Lower leg skin (tissue), 4 donors: ENCODE measurements at regions not wholly inside any gene's neighbourhood (a gene's known extent, or its start where the extent isn't known, plus 50 kb on each side); places are given as distances from the start of the nearest gene placed in this dataset.

ENCODE experiments used
- DNase-seq, 2 donors: peaks; one replicate each; pipeline ENCODE4 v3.0.0-alpha.2; 2019; ENCODE audit warnings: low spot score in 2 of 2
- H3K4me3 ChIP-seq: fragments of 200-600 bp; sonication (generic); 2 replicates; pipeline ENCODE4 v1.5.1; 2017; ENCODE audit warnings: mild to moderate bottlenecking, low read depth; ENCODE audit not compliant: poor library complexity, severe bottlenecking
- CTCF ChIP-seq, 3 donors: fragments of 450-650 bp; IDR thresholded peaks; one replicate each; pipeline ENCODE4 v1.5.1; 2016; ENCODE audit warnings: antibody characterized with exemption in 3 of 3, mild to moderate bottlenecking in 3 of 3, moderate library complexity in 2 of 3
- POLR2A ChIP-seq, 2 donors: fragments of 450-650 bp; IDR thresholded peaks; one replicate each; pipeline ENCODE4 v1.6.1; 2016 to 2017; ENCODE audit warnings: antibody characterized with exemption in 2 of 2, mild to moderate bottlenecking in 1 of 2, moderate library complexity in 1 of 2
- WGBS, 2 donors: methylation state at CpG; one replicate each; pipeline ENCODE4 v1.1.5; 2018; 5-methylcytosine and 5-hydroxymethylcytosine counted together
- intact Hi-C: fragments of 100-400 bp; cut with DNase I; formaldehyde crosslinking; loops from one replicate; pipeline ENCODE4 v1.15.0; 2023; ENCODE audit warnings: low total_unique reads

- no peak overlapping the region for H3K4me3 ChIP-seq
- WGBS, 2 donors, result 34 to 39% methylated on average over 2 of the region's 2 CpGs
- DNase-seq, result no peak
- no peak for TF ChIP-seq POLR2A (IDR thresholded peaks at IDR 0.05)
- intact Hi-C loops, result no loop called here
Measured at GRCh38 chr9:87081503-87081902, 134.2 kb upstream of the GAS1 start.

DNA sequence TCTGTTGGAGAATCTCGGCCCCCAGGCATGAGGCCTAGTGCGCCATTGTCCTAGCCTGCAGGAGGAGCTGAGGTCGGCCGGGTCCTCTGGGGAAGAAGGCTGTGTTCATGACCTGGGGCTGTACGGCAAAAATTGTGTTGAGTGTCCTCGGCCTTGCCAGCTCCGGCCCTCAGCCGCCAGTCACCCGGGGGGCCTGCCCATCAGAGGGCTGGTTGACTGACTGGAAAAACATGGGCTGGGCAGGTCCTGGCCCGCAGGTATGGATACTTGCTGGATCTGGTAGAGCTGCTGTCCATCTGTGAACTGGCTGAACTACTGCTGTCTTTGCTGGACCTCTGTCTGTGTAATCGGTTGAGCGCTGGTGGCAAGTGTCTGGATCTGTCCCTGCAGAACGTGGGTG, 136.7 kb upstream of the GAS1 start:
- DNase-seq, result no peak

GRCh38 chr9:87084407-87084806, 137.1 kb upstream of the GAS1 start:
- 93 to 96% methylated on average over 12 of the region's 12 CpGs for WGBS, 2 donors
- no peak overlapping the region for H3K4me3 ChIP-seq
- TF ChIP-seq CTCF (IDR thresholded peaks at IDR 0.05) (no peak), POLR2A (IDR thresholded peaks at IDR 0.05) (no peak)
- intact Hi-C loops, result no loop called here
- no peak for DNase-seq

More for the DNA sequence above, 136.7 kb upstream of the GAS1 start:
- no peak for TF ChIP-seq POLR2A (IDR thresholded peaks at IDR 0.05)
- TF ChIP-seq CTCF (IDR thresholded peaks at IDR 0.05), result no peak
- WGBS, 2 donors, result 83 to 93% methylated on average over 13 of the region's 13 CpGs
- intact Hi-C loops, result no loop called here
- no peak overlapping the region for H3K4me3 ChIP-seq

- no peak overlapping the region for H3K4me3 ChIP-seq
- WGBS, 2 donors, result 95% methylated on average over 27 of the region's 27 CpGs
- no peak for DNase-seq
- intact Hi-C loops, result no loop called here
- no peak for TF ChIP-seq CTCF (IDR thresholded peaks at IDR 0.05)
- TF ChIP-seq POLR2A (IDR thresholded peaks at IDR 0.05), result no peak
Measured at GRCh38 chr9:87085073-87085472, 137.8 kb upstream of the GAS1 start.

- no peak for TF ChIP-seq CTCF (IDR thresholded peaks at IDR 0.05)
- TF ChIP-seq POLR2A (IDR thresholded peaks at IDR 0.05), result no peak
- H3K4me3 ChIP-seq, result no peak overlapping the region
- no peak for DNase-seq
- 80 to 81% methylated on average over 9 of the region's 9 CpGs for WGBS, 2 donors
- intact Hi-C loops, result no loop called here
Measured at GRCh38 chr9:87085521-87085920, 138.2 kb upstream of the GAS1 start.

- 69 to 73% methylated on average over 8 of the region's 8 CpGs for WGBS, 2 donors
- intact Hi-C loops, result no loop called here
- TF ChIP-seq POLR2A (IDR thresholded peaks at IDR 0.05) (no peak), CTCF (IDR thresholded peaks at IDR 0.05) (no peak)
- no peak overlapping the region for H3K4me3 ChIP-seq
- no peak for DNase-seq
Measured at GRCh38 chr9:87086221-87086818, 139.0 kb upstream of the GAS1 start.
